ENCODE measurements at regions not wholly inside any gene's neighbourhood (a gene's known extent, or its start where the extent isn't known, plus 50 kb on each side); places are given as distances from the start of the nearest gene placed in this dataset.
"Not testable (repeated sequence)": the region's sequence is repeated elsewhere in the genome, so short reads cannot be mapped to it uniquely, and the experiment has no call there.

GRCh38 chr6:121867095-121867494 is 431.6 kb downstream of the GJA1 start:
- Mint-ChIP-seq H3K27ac (no peak overlapping the region), H3K9me3 (no peaks in the 10 kb centered on the region), H3K27me3 (peaks cover 7% of the 10 kb centered on the region), H3K4me1 (no peaks in the 10 kb centered on the region), H3K4me3 (no peak overlapping the region), H3K36me3 (no peaks in the 10 kb centered on the region)
- no peak for DNase-seq

DNA sequence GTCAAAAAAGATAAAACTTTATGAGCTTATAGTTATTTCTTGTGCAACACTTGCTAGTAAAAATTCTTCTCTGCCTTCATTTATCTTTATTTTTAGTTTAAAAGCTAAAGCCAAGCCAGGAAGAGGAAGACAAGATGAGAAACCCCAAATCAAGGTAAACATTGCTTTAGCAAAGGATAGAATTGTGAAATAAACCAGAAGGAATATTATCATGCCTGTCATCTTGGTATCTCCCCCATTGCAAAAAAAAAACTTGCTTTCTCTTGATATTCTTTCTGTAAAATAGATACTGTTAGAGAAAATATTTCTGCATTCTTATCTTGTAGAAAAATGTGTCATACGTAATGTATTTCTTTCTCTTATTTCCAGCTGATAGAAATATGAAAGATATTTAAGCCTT is 432.8 kb downstream of the GJA1 start:
- DNase-seq, result no peak
- Mint-ChIP-seq H3K36me3 (no peaks in the 10 kb centered on the region), H3K27ac (no peak overlapping the region), H3K4me3 (no peak overlapping the region), H3K9me3 (no peaks in the 10 kb centered on the region), H3K4me1 (no peaks in the 10 kb centered on the region), H3K27me3 (peaks cover 7% of the 10 kb centered on the region)

DNA sequence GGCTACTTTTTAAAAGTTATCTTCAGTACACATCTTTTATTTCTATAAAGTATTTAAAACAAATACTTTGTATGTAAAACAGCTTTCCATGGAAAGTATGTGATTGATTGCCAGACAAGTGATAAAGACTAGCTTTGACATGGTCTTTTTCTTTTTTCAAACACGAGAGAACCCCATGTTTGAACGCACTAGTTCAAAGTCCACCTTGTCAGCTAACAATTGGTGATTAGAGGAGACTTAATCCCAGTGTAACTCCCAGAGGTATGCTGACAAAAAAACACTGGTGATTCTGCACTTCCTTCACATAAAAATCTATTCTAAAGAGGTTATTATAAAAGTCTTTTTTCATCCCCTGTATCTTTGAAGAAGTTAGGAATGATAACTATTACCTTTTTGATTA is 438.1 kb downstream of the GJA1 start:
- H3K27me3 Mint-ChIP-seq, result peaks cover 7% of the 10 kb centered on the region
- DNase-seq, result no peak
- no peak overlapping the region for H3K27ac Mint-ChIP-seq
- H3K4me3 Mint-ChIP-seq, result no peak overlapping the region
- H3K9me3 Mint-ChIP-seq, result peaks cover 1% of the 10 kb centered on the region
- no peaks in the 10 kb centered on the region for H3K36me3 Mint-ChIP-seq
- H3K4me1 Mint-ChIP-seq, result no peaks in the 10 kb centered on the region

GRCh38 chr6:121876721-121877120 is 441.3 kb downstream of the GJA1 start:
- DNase-seq, result no peak
- no peaks in the 10 kb centered on the region for H3K4me1 Mint-ChIP-seq
- H3K9me3 Mint-ChIP-seq, result peaks cover 1% of the 10 kb centered on the region
- no peaks in the 10 kb centered on the region for H3K27me3 Mint-ChIP-seq
- no peak overlapping the region for H3K4me3 Mint-ChIP-seq
- no peaks in the 10 kb centered on the region for H3K36me3 Mint-ChIP-seq
- H3K27ac Mint-ChIP-seq, result no peak overlapping the region

- Mint-ChIP-seq H3K4me3 (no peak overlapping the region), H3K27me3 (no peaks in the 10 kb centered on the region), H3K27ac (no peak overlapping the region), H3K36me3 (no peaks in the 10 kb centered on the region), H3K4me1 (no peaks in the 10 kb centered on the region), H3K9me3 (peaks cover 1% of the 10 kb centered on the region)
- no peak for DNase-seq
These were observed 443.7 kb downstream of the GJA1 start for GRCh38 chr6:121879149-121879548.

DNA sequence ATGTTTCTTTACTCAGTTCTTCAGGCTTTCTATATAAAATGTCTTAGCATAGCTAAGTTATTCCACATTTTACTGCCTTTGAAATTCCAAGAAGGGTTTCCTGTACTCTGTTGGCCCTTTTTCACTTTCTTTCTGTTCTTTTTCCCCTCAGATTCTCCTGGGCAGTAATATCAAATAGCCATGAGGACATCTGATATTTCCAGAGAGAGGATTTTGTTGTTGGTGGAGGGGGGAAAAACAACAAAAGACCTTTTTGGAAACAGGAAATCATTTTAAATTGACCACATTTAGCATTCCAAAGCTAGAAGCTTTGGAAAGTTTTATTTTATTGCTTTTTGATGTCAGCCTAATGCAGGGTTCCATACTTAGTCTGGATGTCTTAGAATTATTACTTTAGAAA is 445.4 kb downstream of the GJA1 start:
- Mint-ChIP-seq H3K27me3 (no peaks in the 10 kb centered on the region), H3K27ac (no peak overlapping the region), H3K4me3 (no peak overlapping the region), H3K9me3 (peaks cover 1% of the 10 kb centered on the region), H3K36me3 (no peaks in the 10 kb centered on the region), H3K4me1 (no peaks in the 10 kb centered on the region)
- no peak for DNase-seq

DNA sequence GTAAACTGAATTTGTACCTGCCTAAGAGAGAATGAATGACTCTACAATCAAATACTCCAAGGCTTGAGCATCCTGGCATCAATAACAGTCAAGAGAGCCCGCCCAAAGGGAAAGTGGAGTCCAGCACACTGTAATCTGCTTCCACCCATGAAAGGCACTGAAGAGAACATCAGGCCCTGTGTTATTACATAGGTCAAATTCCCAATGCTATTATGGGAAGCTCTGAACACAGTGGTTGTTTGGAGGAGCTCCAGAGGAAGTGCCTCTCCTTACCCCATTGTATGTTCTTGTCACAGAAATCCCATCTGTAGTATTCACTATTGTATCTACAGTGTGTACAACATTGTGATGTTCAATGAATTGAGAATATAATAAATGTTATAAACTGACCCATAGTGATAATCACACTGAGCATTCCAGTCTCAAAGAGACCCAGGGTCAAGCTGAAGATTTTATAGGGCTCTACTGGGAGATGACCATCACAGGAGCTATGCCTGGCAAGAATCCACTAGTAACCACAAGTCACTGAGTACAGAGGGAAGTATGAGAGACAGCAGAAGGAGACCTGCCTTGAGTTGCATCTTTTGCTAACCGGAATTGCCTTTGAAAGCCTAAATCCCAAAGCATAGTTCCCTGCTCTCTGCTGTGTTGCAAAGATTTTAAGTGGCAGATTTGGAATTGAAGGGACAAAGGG is 446.7 kb downstream of the GJA1 start:
- Mint-ChIP-seq H3K9me3 (peaks cover 1% of the 10 kb centered on the region), H3K36me3 (no peaks in the 10 kb centered on the region), H3K27ac (no peak overlapping the region), H3K4me3 (no peak overlapping the region), H3K4me1 (no peaks in the 10 kb centered on the region), H3K27me3 (no peaks in the 10 kb centered on the region)
- DNase-seq, result no peak

DNA sequence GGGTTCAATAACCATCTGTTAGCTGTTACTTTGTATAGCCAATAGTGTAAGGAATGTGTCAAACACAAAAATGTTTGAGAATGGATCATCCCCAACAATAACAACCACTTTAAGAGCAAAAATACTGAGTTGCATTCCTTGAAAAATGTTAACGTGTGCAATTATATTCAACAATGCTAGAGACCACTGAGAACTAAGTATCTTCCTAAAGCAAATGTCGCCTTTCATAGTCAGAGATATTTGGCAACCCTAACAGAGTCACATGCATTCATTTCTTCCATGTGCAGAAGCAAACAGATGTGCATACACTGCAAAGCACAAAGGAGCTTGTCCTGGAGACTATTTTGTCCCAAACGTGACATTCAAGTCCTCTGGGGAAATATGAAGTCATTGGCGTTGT is 448.6 kb downstream of the GJA1 start:
- Mint-ChIP-seq H3K9me3 (no peaks in the 10 kb centered on the region), H3K27me3 (no peaks in the 10 kb centered on the region), H3K36me3 (no peaks in the 10 kb centered on the region), H3K27ac (no peak overlapping the region), H3K4me1 (no peaks in the 10 kb centered on the region), H3K4me3 (no peak overlapping the region)
- DNase-seq, result no peak

GRCh38 chr6:121884620-121885019 is 449.2 kb downstream of the GJA1 start:
- H3K4me3 Mint-ChIP-seq, result no peak overlapping the region
- no peaks in the 10 kb centered on the region for H3K9me3 Mint-ChIP-seq
- H3K4me1 Mint-ChIP-seq, result no peaks in the 10 kb centered on the region
- H3K36me3 Mint-ChIP-seq, result no peaks in the 10 kb centered on the region
- H3K27ac Mint-ChIP-seq, result no peak overlapping the region
- no peak for DNase-seq
- no peaks in the 10 kb centered on the region for H3K27me3 Mint-ChIP-seq

- no peak for DNase-seq
- no peaks in the 10 kb centered on the region for H3K9me3 Mint-ChIP-seq
- H3K27ac Mint-ChIP-seq, result no peak overlapping the region
- H3K4me1 Mint-ChIP-seq, result no peaks in the 10 kb centered on the region
- no peak overlapping the region for H3K4me3 Mint-ChIP-seq
- no peaks in the 10 kb centered on the region for H3K36me3 Mint-ChIP-seq
- no peaks in the 10 kb centered on the region for H3K27me3 Mint-ChIP-seq
These were observed 450.1 kb downstream of the GJA1 start for GRCh38 chr6:121885399-121886152.

DNA sequence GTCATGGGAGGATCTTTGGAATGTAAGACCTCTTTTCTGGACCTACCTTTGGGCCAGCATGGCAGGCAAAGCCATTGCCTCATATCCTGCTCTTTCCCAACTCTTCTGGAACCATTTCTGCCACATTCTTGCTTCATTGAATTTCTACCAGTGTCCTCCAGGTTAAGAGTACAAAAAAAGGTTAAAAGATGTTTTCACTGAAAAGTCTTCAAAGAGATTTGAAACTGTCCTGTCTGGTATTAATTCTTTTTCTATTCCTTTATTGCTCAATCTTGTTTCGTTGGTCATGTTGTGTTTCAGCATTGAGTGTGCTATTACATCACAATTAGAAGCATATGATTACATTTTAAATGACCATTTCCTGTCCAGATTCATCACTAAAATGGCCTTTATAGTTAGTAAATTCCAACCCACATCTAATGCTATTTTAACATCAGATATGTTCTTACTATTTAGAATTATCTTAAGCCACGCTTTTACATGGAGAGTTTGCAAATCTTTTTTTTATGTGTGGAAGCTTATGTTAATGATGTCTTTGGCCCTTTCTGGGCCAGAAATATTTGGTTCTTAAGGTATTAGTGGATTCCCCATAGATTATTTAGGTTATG is 450.9 kb downstream of the GJA1 start:
- no peak for DNase-seq
- Mint-ChIP-seq H3K4me3 (no peak overlapping the region), H3K27me3 (no peaks in the 10 kb centered on the region), H3K27ac (no peak overlapping the region), H3K36me3 (no peaks in the 10 kb centered on the region), H3K4me1 (no peaks in the 10 kb centered on the region), H3K9me3 (no peaks in the 10 kb centered on the region)

DNA sequence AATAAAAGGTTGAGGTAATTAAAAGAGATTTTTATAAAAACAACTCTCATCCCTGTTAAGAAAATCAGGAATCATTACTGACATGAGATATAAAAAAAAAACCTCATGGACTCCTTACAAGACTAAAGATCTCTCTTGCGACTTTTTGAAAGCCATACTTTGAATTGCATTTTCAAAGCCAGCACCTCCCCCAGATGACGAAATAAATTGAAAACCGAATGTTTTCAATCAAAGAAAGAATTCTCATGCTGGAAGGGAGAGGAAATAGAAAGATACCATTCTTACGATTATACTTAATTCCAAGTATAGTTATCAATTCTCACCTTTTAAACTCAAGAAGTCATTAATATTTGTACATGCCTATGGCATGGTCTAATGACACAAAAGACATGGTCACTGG is 452.3 kb downstream of the GJA1 start:
- Mint-ChIP-seq H3K4me3 (no peak overlapping the region), H3K27me3 (no peaks in the 10 kb centered on the region), H3K9me3 (no peaks in the 10 kb centered on the region), H3K27ac (no peak overlapping the region), H3K36me3 (no peaks in the 10 kb centered on the region), H3K4me1 (no peaks in the 10 kb centered on the region)
- no peak for DNase-seq

GRCh38 chr6:121890307-121890910 is 455.0 kb downstream of the GJA1 start:
- Mint-ChIP-seq H3K27me3 (peaks cover under 1% of the 10 kb centered on the region), H3K4me1 (no peaks in the 10 kb centered on the region), H3K36me3 (no peaks in the 10 kb centered on the region), H3K9me3 (no peaks in the 10 kb centered on the region), H3K27ac (no peak overlapping the region), H3K4me3 (no peak overlapping the region)
- no peak for DNase-seq

DNA sequence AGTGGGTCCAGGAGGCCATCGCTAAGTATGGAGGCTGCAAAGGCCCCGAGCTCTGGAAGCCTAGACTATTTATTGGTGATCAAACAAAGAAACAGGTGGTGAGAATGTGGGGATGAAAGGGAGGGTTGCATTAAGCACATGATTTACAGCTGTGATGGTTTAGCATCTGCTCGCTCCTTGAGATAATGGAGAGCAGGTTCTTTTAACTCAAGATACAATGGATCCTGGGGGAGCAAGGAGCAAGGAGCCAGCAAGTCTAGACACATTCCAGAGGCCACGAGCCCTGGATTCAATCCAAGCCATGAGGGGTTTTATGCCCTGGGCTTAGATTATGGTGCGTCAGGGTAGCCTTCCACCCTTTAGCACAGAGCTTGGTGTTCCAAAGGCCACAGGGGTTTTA is 460.3 kb downstream of the GJA1 start:
- not testable (repeated sequence) for H3K27me3 Mint-ChIP-seq, H3K4me3 Mint-ChIP-seq, DNase-seq, H3K4me1 Mint-ChIP-seq, H3K36me3 Mint-ChIP-seq, H3K9me3 Mint-ChIP-seq, H3K27ac Mint-ChIP-seq

DNA sequence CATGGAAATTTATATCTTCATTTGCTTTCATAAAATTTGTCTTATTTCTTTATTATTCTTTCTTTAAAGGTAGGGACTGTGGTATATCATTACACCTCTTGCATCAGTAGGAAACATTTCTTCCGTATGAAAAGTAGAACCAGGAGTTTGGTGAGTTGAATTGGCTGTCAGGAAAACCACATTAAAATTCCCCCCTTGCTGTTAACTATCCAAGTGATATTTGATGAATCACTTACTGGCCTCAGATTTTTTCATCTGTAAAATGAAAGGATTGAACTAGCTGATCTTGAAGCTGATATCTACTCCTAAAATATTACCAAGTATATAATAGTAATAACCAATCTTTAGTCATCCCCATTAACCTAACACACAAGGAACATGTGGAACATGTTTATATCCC is 460.9 kb downstream of the GJA1 start:
- Mint-ChIP-seq H3K4me1 (no peaks in the 10 kb centered on the region), H3K27ac (no peak overlapping the region), H3K4me3 (no peak overlapping the region), H3K9me3 (no peaks in the 10 kb centered on the region), H3K27me3 (peaks cover 6% of the 10 kb centered on the region), H3K36me3 (no peaks in the 10 kb centered on the region)
- no peak for DNase-seq

Measured in activated naive CD8-positive, alpha-beta T cell treated with anti-CD3 and anti-CD28 coated beads for 36 hours (primary cell).